ENCODE measurements at regions not wholly inside any gene's neighbourhood (a gene's known extent, or its start where the extent isn't known, plus 50 kb on each side); places are given as distances from the start of the nearest gene placed in this dataset.

DNA sequence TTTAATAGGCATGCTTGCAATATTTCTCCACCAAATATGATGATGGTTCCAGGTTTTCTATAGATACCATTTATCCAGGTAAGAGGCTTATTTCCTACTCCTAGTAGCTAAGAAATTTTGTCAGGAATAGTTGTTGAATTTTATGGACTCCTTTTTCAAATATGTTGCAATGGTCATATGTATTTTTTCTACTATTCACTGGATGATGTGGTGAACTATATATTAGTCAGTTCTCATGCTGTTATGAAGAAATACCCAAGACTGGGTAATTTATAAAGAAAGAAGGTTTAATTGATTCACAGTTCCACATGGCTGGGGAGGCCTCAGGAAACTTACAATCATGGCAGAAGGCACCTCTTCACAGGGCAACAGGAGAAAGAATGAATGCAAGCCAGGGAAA is 141.1 kb upstream of the NR3C1 start:
- no peak for DNase-seq (ENCODE audit: low read depth)
- no peak overlapping the region for H3K4me3 ChIP-seq (ENCODE audit: low read depth, low read length)
- TF ChIP-seq, protein P1, sequence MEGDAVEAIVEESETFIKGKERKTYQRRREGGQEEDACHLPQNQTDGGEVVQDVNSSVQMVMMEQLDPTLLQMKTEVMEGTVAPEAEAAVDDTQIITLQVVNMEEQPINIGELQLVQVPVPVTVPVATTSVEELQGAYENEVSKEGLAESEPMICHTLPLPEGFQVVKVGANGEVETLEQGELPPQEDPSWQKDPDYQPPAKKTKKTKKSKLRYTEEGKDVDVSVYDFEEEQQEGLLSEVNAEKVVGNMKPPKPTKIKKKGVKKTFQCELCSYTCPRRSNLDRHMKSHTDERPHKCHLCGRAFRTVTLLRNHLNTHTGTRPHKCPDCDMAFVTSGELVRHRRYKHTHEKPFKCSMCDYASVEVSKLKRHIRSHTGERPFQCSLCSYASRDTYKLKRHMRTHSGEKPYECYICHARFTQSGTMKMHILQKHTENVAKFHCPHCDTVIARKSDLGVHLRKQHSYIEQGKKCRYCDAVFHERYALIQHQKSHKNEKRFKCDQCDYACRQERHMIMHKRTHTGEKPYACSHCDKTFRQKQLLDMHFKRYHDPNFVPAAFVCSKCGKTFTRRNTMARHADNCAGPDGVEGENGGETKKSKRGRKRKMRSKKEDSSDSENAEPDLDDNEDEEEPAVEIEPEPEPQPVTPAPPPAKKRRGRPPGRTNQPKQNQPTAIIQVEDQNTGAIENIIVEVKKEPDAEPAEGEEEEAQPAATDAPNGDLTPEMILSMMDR (IDR thresholded peaks at IDR 0.05; ENCODE audit: low read depth, low read length, missing control alignments), result no peak

DNA sequence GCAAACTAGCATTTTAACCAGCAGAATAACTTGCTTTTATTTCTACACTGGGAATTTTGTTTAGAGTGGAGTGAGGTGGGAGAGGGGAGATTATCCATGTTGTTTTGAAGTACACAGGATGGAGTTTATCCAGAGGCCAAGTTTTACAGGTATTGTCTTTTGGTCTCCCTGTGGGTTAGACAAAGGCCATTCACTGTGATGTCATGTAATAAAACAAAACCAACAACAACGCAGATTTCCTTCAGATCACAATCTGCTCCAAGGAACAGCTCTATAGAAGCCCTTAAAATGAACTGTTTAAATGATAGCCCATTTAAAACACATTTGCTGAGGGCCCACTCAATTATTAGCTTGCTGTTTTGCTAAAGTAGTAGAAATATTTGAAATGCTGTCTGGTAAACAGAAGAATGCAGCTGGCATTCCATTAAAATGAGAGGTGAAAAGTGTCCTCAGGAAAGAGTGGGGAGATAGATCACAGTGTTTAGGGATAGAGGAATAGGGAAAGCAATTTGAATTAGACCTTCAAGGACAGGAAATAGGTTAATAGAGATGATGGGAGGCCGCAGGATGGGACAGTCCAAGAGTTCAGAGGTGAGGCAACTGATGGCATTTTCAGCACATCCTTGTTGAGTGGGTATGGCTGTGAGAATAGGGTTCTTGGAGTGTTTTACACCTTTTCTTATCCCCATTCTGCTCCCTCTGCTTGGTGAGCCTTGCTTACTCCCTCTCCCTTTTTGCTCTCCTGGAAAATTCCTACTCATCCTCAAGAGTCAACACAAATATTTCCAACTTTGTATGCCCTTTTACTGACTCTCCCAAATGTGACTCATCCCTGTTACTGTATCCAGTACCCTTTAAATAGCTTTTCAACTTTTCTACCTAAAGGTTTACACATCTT is 140.1 kb upstream of the NR3C1 start:
- H3K4me3 ChIP-seq (ENCODE audit: low read depth, low read length), result no peak overlapping the region
- DNase-seq (ENCODE audit: low read depth), result no peak
- TF ChIP-seq, protein P1 (IDR thresholded peaks at IDR 0.05; ENCODE audit: low read depth, low read length, missing control alignments), result no peak

DNA sequence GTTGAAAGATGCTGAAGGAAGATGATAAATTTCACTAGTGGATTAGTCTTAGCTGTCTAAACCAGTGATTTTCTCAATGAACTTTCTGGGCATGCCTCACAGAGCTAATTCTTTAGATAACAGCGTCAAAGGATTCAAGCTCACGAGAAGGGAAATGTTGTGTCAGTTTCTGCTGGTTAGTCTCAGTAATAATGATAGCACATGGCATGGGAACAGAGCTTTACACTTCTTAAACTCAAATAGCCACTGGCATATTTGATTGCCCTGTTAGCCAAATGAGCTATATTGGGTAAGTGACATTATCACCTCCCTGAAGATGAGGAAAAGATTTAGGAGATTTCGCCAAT is 139.3 kb upstream of the NR3C1 start:
- TF ChIP-seq, protein P1 (IDR thresholded peaks at IDR 0.05; ENCODE audit: low read depth, low read length, missing control alignments), result no peak
- H3K4me3 ChIP-seq (ENCODE audit: low read depth, low read length), result no peak overlapping the region

DNA sequence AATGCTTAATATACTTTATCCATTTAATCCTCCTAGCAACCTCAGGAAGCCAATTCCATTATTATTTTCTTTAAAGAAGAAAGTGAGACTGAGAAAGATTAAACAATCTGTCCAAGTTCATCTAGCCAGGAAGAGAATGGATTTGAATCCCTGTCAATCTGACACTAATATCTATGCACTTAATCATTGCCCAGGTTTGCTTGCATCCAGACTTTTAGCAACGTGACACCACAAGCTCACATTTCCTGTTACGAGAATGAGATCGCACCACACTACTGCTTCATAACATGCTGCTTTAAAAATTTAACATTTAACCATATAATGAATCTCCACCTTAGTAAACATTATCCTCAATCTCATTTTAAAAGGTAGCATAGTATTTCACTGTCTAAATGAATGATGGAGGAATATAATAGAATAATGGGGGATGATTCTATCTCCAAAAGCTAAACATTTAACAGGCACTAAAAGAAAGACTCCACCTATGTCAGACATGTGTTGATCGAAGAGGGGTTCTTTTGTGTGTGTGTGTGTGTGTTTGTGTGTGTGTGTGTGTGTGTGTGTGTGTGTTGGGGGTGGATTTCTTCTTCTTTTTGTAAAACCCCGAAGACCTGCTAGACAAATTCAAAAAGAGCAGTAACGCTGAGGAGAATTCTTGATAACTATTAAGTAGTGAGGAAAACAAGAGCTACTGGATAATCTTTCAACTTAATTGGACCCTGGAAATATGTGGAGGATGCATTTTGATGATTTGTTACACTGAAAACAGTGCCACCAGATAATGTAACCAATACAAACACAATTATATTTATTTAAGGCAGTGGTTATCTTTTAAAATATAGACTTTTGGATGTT is 138.7 kb upstream of the NR3C1 start:
- no peak overlapping the region for H3K4me3 ChIP-seq (ENCODE audit: low read depth, low read length)
- TF ChIP-seq, protein P1 (IDR thresholded peaks at IDR 0.05; ENCODE audit: low read depth, low read length, missing control alignments), result no peak
- no peak for DNase-seq (ENCODE audit: low read depth)

More for the DNA sequence above, 139.3 kb upstream of the NR3C1 start:
- no peak for DNase-seq (ENCODE audit: low read depth)

DNA sequence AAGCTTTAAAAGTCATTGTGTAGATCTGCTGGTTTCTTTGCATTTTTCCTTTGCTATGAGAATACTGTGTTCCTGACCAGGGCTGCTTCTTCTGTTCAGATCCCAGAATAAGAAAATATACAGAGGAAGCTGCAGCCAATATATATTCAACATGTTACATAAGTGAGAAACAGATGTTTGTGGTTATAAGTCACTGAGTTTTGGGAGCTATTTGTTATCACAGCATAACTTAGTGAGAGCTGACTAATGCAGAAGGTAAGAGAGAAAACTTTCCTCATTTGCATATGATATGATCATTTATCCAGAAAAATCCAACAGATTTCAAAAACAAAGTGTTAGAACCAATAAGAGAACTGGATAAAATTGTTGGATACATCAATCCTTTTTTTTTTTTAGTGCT is 136.3 kb upstream of the NR3C1 start:
- DNase-seq (ENCODE audit: low read depth), result no peak
- TF ChIP-seq, protein P1 (IDR thresholded peaks at IDR 0.05; ENCODE audit: low read depth, low read length, missing control alignments), result no peak
- H3K4me3 ChIP-seq (ENCODE audit: low read depth, low read length), result no peak overlapping the region

DNA sequence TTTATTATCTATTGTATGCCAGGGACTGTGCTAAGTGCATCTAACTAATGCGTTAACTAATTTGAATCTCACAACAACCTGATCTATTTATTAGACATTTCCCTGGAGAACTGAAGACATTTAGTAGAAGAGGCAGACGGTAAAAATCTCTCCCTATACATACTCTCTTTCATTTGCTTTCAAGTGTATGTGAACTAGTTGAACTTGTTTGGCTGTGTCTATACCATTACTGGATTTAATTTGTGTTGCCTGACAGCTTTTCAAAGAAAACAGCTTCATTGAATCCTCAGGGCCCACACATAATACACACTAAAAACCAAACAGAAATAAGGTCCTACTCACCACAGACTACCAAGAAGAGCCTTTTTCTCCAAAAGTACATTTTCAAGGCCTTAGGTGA is 133.6 kb upstream of the NR3C1 start:
- no peak overlapping the region for H3K4me3 ChIP-seq (ENCODE audit: low read depth, low read length)
- TF ChIP-seq, protein P1 (IDR thresholded peaks at IDR 0.05; ENCODE audit: low read depth, low read length, missing control alignments), result no peak
- DNase-seq (ENCODE audit: low read depth), result no peak

All from GM12864 (cell line).